GM12872 (cell line): ENCODE measurements at regions not wholly inside any gene's neighbourhood (a gene's known extent, or its start where the extent isn't known, plus 50 kb on each side); places are given as distances from the start of the nearest gene placed in this dataset.
A peak's percentile ranks its signal among the peaks of the same experiment; 100 is the strongest.

ENCODE experiments used
- TF ChIP-seq, protein P1 (sequence below): IDR thresholded peaks from 3 replicates; pipeline ENCODE4 v1.5.1; 2011; ENCODE audit warnings: low read depth, mild to moderate bottlenecking, low read length, moderate library complexity; ENCODE audit not compliant: insufficient read depth

DNA sequence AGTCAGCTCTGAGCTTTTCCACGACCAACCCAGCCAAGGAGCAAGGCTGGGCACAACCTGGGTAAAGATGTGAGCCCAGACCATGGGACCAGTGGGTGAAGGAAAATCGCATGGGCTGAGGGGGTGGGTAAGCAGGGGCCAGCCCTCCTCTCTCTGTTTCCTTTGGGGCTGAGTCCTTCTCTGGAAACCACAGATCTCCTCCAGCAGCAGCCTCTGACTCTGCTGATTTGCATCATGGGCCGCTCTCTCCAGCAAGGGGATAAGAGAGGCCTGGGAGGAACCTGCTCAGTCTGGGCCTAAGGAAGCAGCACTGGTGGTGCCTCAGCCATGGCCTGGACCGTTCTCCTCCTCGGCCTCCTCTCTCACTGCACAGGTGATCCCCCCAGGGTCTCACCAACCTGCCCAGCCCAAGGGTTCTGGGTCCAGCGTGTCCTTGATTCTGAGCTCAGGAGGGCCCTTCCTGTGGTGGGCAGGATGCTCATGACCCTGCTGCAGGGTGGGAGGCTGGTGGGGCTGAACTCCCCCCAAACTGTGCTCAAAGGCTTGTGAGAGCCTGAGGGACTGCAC, 67.8 kb downstream of the GGTLC2 start:
- TF ChIP-seq, protein P1, sequence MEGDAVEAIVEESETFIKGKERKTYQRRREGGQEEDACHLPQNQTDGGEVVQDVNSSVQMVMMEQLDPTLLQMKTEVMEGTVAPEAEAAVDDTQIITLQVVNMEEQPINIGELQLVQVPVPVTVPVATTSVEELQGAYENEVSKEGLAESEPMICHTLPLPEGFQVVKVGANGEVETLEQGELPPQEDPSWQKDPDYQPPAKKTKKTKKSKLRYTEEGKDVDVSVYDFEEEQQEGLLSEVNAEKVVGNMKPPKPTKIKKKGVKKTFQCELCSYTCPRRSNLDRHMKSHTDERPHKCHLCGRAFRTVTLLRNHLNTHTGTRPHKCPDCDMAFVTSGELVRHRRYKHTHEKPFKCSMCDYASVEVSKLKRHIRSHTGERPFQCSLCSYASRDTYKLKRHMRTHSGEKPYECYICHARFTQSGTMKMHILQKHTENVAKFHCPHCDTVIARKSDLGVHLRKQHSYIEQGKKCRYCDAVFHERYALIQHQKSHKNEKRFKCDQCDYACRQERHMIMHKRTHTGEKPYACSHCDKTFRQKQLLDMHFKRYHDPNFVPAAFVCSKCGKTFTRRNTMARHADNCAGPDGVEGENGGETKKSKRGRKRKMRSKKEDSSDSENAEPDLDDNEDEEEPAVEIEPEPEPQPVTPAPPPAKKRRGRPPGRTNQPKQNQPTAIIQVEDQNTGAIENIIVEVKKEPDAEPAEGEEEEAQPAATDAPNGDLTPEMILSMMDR: no peak

DNA sequence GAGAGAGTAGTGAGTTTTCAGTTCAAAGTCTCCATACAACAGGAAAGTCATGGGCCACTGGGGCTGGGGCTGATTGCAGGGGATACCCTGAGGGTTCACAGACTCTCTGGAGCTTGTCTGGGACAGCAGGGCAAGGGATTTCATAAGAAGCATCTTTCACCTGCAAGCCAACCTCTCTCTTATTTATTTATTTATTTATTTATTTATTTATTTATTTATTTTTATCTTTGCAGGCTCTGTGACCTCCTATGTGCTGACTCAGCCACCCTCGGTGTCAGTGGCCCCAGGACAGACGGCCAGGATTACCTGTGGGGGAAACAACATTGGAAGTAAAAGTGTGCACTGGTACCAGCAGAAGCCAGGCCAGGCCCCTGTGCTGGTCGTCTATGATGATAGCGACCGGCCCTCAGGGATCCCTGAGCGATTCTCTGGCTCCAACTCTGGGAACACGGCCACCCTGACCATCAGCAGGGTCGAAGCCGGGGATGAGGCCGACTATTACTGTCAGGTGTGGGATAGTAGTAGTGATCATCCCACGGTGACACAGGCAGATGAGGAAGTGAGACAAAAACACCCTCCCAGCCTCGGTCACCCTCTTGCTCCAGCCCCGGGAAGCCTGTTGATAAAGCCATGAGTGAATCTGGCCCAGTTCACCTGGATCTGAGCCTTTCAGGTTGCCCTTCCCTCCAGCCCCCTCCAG, 68.4 kb downstream of the GGTLC2 start:
- TF ChIP-seq, protein P1: no peak

DNA sequence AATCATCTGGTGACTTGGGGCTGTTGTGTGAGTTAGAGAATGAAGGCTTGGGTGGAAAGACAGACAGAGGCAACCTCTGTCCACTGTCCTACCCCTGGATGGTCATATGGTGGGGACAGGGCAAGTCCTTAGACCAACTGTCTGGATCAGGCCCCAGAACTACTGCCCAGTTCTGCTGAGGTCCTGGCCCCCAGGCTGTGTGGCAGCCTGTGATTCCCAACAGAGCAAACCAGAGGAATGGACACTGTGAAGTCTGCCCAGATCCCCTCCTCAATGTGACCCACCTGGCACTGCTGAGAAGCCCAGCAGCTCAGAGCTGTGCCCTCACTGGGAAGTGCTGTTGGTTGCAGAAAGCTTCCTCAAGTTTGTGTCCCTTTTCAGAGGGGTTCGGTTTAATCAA, 69.0 kb downstream of the GGTLC2 start:
- TF ChIP-seq, protein P1: no peak

DNA sequence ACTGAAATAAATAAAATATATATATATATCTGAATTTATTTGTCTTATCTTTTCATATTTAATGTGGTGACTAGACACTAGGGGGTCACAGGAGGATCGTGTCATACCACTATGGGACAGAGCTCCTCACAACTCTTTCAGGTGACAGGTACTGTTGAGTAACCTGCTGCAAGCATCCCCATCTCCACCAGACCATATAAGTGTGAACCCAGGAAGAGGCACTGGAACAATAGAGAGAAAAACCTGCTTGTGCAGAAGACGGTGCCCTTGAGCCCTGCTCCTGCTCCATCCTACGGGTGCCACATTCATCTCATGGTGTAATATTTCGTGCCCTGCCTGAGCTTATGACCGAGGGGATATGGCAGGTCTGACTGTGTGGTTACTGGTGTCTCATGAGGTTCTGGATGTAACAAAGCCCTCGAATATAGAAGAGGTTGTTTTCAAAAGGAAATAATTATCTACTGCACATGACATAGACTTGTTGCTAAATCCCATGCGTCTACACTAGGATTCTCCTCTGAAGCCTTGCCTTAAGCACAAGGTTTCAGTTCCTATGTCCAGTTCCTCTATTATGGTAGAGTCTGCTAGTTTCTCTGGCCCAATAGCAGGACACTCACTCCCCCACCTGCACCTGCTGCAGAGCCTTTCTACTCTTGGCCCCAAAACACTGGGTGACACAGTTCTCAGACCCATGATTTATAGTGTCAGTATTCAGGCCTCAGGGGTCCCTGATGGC, 70.4 kb downstream of the GGTLC2 start:
- TF ChIP-seq, protein P1: no peak

DNA sequence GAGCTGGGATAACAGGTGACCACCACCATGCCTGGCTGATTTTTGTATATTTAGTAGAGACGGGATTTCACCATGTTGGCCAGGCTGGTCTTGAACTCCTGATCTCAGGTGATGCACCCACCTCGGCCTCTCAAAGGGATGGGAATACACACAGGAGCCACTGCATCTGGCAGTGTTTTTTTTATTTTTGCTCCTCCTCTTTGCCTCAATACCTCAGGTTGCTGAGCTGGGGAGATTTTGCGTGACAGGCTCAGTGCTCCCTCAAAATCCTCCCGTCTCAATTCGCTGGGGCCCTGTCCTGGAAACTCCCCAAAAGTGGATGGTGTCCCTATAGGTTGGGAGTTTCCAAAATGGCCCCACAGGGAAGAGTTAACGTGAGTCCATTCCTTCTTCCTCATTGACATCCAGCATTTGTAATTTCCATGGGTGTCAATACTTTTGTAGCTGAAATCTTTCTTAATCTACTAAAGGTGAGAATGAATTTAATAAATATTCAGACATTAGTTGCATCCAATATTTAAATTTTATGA, 71.8 kb downstream of the GGTLC2 start:
- TF ChIP-seq, protein P1: no peak

DNA sequence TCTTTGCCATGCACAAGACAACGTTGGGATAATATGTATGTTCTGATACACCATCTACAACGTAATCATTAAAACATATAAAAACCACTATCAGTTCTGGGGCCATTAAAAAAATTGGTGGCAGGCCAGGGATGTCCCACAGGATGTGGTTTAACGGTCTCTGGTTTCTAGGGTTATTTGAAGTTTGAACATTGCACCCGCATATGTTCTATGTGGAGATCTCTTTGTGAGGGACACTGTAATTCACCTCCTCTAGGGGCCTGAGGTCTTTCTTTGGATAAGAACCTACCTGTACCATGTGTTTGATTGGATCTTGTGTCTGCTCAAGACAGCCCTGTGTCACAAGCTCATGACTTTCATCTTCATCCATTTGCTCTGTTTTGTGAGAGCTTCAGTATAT, 73.2 kb downstream of the GGTLC2 start:
- TF ChIP-seq, protein P1: no peak

DNA sequence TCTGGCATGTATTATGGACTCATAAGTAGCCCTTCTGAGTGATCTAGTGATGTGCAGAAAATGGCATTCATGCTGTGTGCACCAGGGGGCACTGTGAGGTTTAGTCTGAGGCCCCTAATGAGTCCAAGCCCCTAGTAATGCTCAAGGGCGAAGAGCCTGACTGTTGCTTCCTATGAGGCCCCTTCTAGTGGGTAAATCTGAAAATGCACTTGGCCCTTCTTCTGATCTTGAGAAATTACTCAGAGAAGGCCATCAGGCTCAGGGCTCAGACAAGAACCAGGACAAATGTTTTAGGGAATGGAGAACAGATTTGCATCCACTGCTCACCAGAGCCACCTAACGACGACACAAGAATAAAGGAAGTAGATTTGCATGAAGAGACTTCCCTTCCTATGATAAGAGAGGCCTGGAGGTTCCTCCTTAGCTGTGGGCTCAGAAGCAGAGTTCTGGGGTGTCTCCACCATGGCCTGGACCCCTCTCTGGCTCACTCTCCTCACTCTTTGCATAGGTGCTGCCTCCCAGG, 75.8 kb downstream of the GGTLC2 start:
- TF ChIP-seq, protein P1: peak; percentile 81
